ENCODE measurements at regions not wholly inside any gene's neighbourhood (a gene's known extent, or its start where the extent isn't known, plus 50 kb on each side); places are given as distances from the start of the nearest gene placed in this dataset.
"Not testable (repeated sequence)": the region's sequence is repeated elsewhere in the genome, so short reads cannot be mapped to it uniquely, and the experiment has no call there.

- H3K4me1 ChIP-seq (ENCODE audit: control insufficient read depth, insufficient read depth, low read length), result no peaks in the 10 kb centered on the region
- TF ChIP-seq ZNF548 (tag by site-specific recombination; IDR thresholded peaks at IDR 0.05), result no peak
- no peak for TF ChIP-seq ZNF175 (tag by site-specific recombination; IDR thresholded peaks at IDR 0.05)
- no peak for TF ChIP-seq ZNF521 (tag by site-specific recombination; IDR thresholded peaks at IDR 0.05)
- TF ChIP-seq ZFHX2 (tag by site-specific recombination; conservative IDR thresholded peaks at IDR 0.05), result no peak
- ChIA-PET POLR2A (no interaction called here), CTCF (interaction anchor here (0.6 kb wide), 1 partner anchor 141 kb away, joined by 3 read pairs; no protein-coding TSS in a partner anchor)
- H3K9me3 ChIP-seq (ENCODE audit: control insufficient read depth, insufficient read depth, low read depth, low read length), result no peaks in the 10 kb centered on the region
- no peaks in the 10 kb centered on the region for H3K36me3 ChIP-seq (ENCODE audit: control insufficient read depth in 2 of 2, insufficient read depth in 1 of 2, low read length in 2 of 2)
- H3K4me3 ChIP-seq (ENCODE audit: low read depth, low read length), result no peak overlapping the region
- no peak overlapping the region for H3K27ac ChIP-seq (ENCODE audit: extremely low read depth, low read depth, low read length)
Observed at GRCh38 chr16:13718748-13719147, 201.2 kb upstream of the ERCC4 start.

DNA sequence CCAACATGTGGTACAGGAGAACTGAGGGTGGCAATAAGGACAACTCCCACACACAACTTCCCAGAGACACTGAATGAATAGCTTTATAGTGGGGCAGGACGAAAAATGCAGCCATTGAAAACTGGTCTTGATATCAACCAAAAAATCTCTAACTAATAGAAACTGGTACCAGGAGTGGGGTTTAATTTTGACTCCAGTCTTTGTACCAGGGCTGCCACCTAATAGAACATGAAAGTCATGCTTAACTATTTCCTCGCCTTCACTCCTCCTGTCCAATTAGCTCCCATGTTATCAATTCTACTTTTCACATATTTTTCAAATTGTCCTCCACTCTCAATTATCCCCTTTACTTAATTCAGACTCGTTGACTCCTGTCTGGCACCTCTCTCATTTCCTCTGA, 192.0 kb upstream of the ERCC4 start:
- TF ChIP-seq ZNF707 (tag by site-specific recombination; IDR thresholded peaks at IDR 0.05) (peak; percentile 84), ZNF596 (tag by site-specific recombination; IDR thresholded peaks at IDR 0.05) (no peak), ZBTB6 (tag by site-specific recombination; IDR thresholded peaks at IDR 0.05) (no peak), ZNF830 (tag by site-specific recombination; IDR thresholded peaks at IDR 0.05; ENCODE audit: low read depth) (no peak)
- ChIA-PET CTCF (interaction anchor here (0.6 to 0.7 kb wide), 2 partner anchors 192 to 230 kb away, joined by 4 to 5 read pairs; partner anchors contain the start of gene ERCC4), POLR2A (no interaction called here)
- Histone ChIP-seq H3K36me3 (ENCODE audit: control insufficient read depth in 2 of 2, insufficient read depth in 1 of 2, low read length in 2 of 2) (no peaks in the 10 kb centered on the region), H3K4me3 (ENCODE audit: low read depth, low read length) (no peak overlapping the region), H3K27ac (ENCODE audit: extremely low read depth, low read depth, low read length) (no peak overlapping the region), H3K4me1 (ENCODE audit: control insufficient read depth, insufficient read depth, low read length) (no peaks in the 10 kb centered on the region), H3K9me3 (ENCODE audit: control insufficient read depth, insufficient read depth, low read depth, low read length) (no peaks in the 10 kb centered on the region)

- POLR2A ChIA-PET, result no interaction called here
- no peaks in the 10 kb centered on the region for H3K9me3 ChIP-seq (ENCODE audit: control insufficient read depth, insufficient read depth, low read depth, low read length)
- TF ChIP-seq, protein P1, sequence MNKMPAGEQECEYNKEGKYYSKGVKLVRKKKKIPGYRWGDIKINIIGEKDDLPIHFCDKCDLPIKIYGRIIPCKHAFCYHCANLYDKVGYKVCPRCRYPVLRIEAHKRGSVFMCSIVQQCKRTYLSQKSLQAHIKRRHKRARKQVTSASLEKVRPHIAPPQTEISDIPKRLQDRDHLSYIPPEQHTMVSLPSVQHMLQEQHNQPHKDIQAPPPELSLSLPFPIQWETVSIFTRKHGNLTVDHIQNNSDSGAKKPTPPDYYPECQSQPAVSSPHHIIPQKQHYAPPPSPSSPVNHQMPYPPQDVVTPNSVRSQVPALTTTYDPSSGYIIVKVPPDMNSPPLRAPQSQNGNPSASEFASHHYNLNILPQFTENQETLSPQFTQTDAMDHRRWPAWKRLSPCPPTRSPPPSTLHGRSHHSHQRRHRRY (tag by site-specific recombination; IDR thresholded peaks at IDR 0.05), result no peak
- TF ChIP-seq ZBTB1 (tag by site-specific recombination; IDR thresholded peaks at IDR 0.05), result no peak
- no peak for TF ChIP-seq ZNF10 (tag by site-specific recombination; IDR thresholded peaks at IDR 0.05)
- H3K36me3 ChIP-seq (ENCODE audit: control insufficient read depth in 2 of 2, insufficient read depth in 1 of 2, low read length in 2 of 2), result no peaks in the 10 kb centered on the region
- H3K4me1 ChIP-seq (ENCODE audit: control insufficient read depth, insufficient read depth, low read length), result no peaks in the 10 kb centered on the region
- no peak overlapping the region for H3K4me3 ChIP-seq (ENCODE audit: low read depth, low read length)
- CTCF ChIA-PET, result no interaction called here
- no peak overlapping the region for H3K27ac ChIP-seq (ENCODE audit: extremely low read depth, low read depth, low read length)
Observed at GRCh38 chr16:13733561-13733960, 186.4 kb upstream of the ERCC4 start.

DNA sequence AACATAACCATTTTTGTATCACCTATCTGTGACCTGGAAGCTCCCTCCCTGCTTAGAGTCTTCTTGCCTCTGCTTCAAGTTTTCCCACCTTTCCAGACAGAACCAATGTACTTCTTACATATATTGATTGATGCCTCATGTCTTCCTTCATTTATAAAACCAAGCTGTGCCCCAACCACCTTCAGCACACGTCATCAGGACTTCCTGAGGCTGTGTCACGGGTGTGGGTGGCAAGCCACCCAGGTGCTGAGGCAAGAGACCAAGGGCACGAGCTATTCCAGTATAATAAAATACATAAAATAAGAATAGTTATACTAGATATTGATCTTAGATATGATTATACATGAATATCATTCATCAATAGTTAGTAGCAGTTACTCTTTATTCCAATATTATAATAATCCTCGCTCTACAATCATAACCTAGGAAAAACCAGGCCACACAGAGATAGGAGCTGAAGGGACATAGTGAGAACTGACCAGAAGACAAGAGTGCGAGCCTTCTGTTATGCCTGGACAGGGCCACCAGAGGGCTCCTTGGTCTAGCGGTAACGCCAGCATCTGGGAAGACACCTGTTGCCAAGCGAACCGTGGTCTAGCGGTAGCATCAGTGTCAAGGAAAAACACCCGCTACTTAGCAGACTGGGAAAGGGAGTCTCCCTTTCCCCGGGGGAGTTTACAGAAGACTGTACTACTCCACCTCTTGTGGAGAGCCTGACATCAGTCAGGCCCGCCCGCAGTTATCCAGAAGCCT, 180.2 kb upstream of the ERCC4 start:
- TF ChIP-seq SCRT2 (tag by site-specific recombination; IDR thresholded peaks at IDR 0.05), result peak; percentile 47; the same call in 1 of the 2 replicates
- POLR2A ChIA-PET; H3K27ac ChIP-seq (ENCODE audit: extremely low read depth, low read depth, low read length); H3K4me1 ChIP-seq (ENCODE audit: control insufficient read depth, insufficient read depth, low read length); H3K4me3 ChIP-seq (ENCODE audit: low read depth, low read length); H3K36me3 ChIP-seq (ENCODE audit: control insufficient read depth in 2 of 2, insufficient read depth in 1 of 2, low read length in 2 of 2); H3K9me3 ChIP-seq (ENCODE audit: control insufficient read depth, insufficient read depth, low read depth, low read length); CTCF ChIA-PET: not testable (repeated sequence)

GRCh38 chr16:13742928-13743327, 177.0 kb upstream of the ERCC4 start:
- Histone ChIP-seq H3K27ac (ENCODE audit: extremely low read depth, low read depth, low read length) (no peak overlapping the region), H3K9me3 (ENCODE audit: control insufficient read depth, insufficient read depth, low read depth, low read length) (no peaks in the 10 kb centered on the region), H3K4me3 (ENCODE audit: low read depth, low read length) (no peak overlapping the region), H3K4me1 (ENCODE audit: control insufficient read depth, insufficient read depth, low read length) (no peaks in the 10 kb centered on the region), H3K36me3 (ENCODE audit: control insufficient read depth in 2 of 2, insufficient read depth in 1 of 2, low read length in 2 of 2) (no peaks in the 10 kb centered on the region)
- ChIA-PET POLR2A (no interaction called here), CTCF (no interaction called here)
- no peak for TF ChIP-seq REST (tag by site-specific recombination; IDR thresholded peaks at IDR 0.05)
- TF ChIP-seq ZNF549 (tag by site-specific recombination; IDR thresholded peaks at IDR 0.05), result no peak
- no peak for TF ChIP-seq PRDM1 (tag by site-specific recombination; IDR thresholded peaks at IDR 0.05)
- TF ChIP-seq ZNF148 (tag by site-specific recombination; IDR thresholded peaks at IDR 0.05; ENCODE audit: borderline replicate concordance), result no peak
